ENCODE measurements at regions not wholly inside any gene's neighbourhood (a gene's known extent, or its start where the extent isn't known, plus 50 kb on each side); places are given as distances from the start of the nearest gene placed in this dataset.

- no peak for DNase-seq
- TF ChIP-seq CTCF (IDR thresholded peaks at IDR 0.05; ENCODE audit: partially characterized antibody, unreplicated experiment), result no peak
- Mint-ChIP-seq H3K27ac (ENCODE audit: unreplicated experiment) (no peak overlapping the region), H3K9me3 (ENCODE audit: unreplicated experiment) (no peaks in the 10 kb centered on the region), H3K4me1 (ENCODE audit: low read depth, unreplicated experiment) (no peaks in the 10 kb centered on the region), H3K36me3 (ENCODE audit: unreplicated experiment) (no peaks in the 10 kb centered on the region), H3K27me3 (ENCODE audit: unreplicated experiment) (peaks cover 3% of the 10 kb centered on the region), H3K4me3 (ENCODE audit: unreplicated experiment) (no peak overlapping the region)
Observed at GRCh38 chr10:125299461-125299860, 139.1 kb upstream of the CTBP2 start.

DNA sequence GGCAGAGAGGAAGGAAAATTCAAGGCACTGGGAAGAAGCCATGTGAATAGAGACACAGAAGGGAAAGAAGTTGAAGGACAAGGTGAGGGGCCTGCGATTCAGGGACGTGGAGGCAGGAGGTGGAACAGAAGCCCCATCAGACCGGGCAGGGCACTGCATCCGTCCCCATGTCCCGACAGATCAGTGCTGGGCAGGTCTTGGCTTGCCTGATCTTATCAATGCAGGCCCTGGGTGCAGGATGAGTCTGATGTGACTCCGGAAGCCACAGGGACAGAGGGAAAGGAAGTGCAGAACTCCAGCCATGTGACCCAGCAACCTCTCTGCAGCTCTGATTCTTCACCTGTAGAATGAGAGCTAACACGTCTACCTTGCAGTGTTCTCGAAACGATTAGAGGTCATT, 136.2 kb upstream of the CTBP2 start:
- Mint-ChIP-seq H3K9me3 (ENCODE audit: unreplicated experiment) (no peaks in the 10 kb centered on the region), H3K4me3 (ENCODE audit: unreplicated experiment) (no peak overlapping the region), H3K4me1 (ENCODE audit: low read depth, unreplicated experiment) (peaks cover 3% of the 10 kb centered on the region), H3K27ac (ENCODE audit: unreplicated experiment) (no peak overlapping the region), H3K27me3 (ENCODE audit: unreplicated experiment) (peaks cover 7% of the 10 kb centered on the region), H3K36me3 (ENCODE audit: unreplicated experiment) (no peaks in the 10 kb centered on the region)
- no peak for DNase-seq
- TF ChIP-seq CTCF (IDR thresholded peaks at IDR 0.05; ENCODE audit: partially characterized antibody, unreplicated experiment), result no peak

- no peak for TF ChIP-seq CTCF (IDR thresholded peaks at IDR 0.05; ENCODE audit: partially characterized antibody, unreplicated experiment)
- Mint-ChIP-seq H3K9me3 (ENCODE audit: unreplicated experiment) (no peaks in the 10 kb centered on the region), H3K27ac (ENCODE audit: unreplicated experiment) (no peak overlapping the region), H3K4me3 (ENCODE audit: unreplicated experiment) (no peak overlapping the region), H3K27me3 (ENCODE audit: unreplicated experiment) (peaks cover 7% of the 10 kb centered on the region), H3K36me3 (ENCODE audit: unreplicated experiment) (no peaks in the 10 kb centered on the region), H3K4me1 (ENCODE audit: low read depth, unreplicated experiment) (peaks cover 3% of the 10 kb centered on the region)
- DNase-seq, result no peak
Observed at GRCh38 chr10:125294109-125294508, 133.7 kb upstream of the CTBP2 start.

GRCh38 chr10:125291836-125292235, 131.5 kb upstream of the CTBP2 start:
- H3K27me3 Mint-ChIP-seq (ENCODE audit: unreplicated experiment), result peaks cover 7% of the 10 kb centered on the region
- no peak for DNase-seq
- H3K4me3 Mint-ChIP-seq (ENCODE audit: unreplicated experiment), result no peak overlapping the region
- peaks cover 7% of the 10 kb centered on the region for H3K36me3 Mint-ChIP-seq (ENCODE audit: unreplicated experiment)
- no peak for TF ChIP-seq CTCF (IDR thresholded peaks at IDR 0.05; ENCODE audit: partially characterized antibody, unreplicated experiment)
- H3K27ac Mint-ChIP-seq (ENCODE audit: unreplicated experiment), result no peak overlapping the region
- H3K4me1 Mint-ChIP-seq (ENCODE audit: low read depth, unreplicated experiment), result peaks cover 3% of the 10 kb centered on the region
- no peaks in the 10 kb centered on the region for H3K9me3 Mint-ChIP-seq (ENCODE audit: unreplicated experiment)

DNA sequence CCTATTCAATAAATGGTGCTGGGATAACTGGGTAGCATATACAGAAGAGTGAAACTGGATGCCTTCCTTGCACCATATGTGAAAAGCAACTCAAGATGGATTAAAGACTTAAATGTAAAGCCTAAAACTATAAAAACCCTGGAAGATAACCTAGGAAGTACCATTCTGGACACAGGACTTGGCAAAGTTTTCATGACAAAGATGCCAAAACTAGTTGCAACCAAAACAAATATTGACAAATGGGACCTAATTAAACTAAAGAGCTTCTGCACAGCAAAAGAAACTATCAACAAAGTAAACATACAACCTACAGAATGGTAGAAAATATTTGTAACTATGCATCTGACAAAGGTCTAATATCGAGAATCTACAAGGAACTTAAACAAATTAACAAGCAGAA, 129.1 kb upstream of the CTBP2 start:
- H3K4me1 Mint-ChIP-seq (ENCODE audit: low read depth, unreplicated experiment), result peaks cover 3% of the 10 kb centered on the region
- peaks cover 7% of the 10 kb centered on the region for H3K27me3 Mint-ChIP-seq (ENCODE audit: unreplicated experiment)
- TF ChIP-seq CTCF (IDR thresholded peaks at IDR 0.05; ENCODE audit: partially characterized antibody, unreplicated experiment), result no peak
- no peak overlapping the region for H3K27ac Mint-ChIP-seq (ENCODE audit: unreplicated experiment)
- H3K36me3 Mint-ChIP-seq (ENCODE audit: unreplicated experiment), result peaks cover 7% of the 10 kb centered on the region
- no peaks in the 10 kb centered on the region for H3K9me3 Mint-ChIP-seq (ENCODE audit: unreplicated experiment)
- no peak for DNase-seq
- H3K4me3 Mint-ChIP-seq (ENCODE audit: unreplicated experiment), result no peak overlapping the region

Data from glutamatergic neuron (in vitro differentiated cells).